Gastrocnemius medialis (tissue), 4 donors: ENCODE measurements at regions not wholly inside any gene's neighbourhood (a gene's known extent, or its start where the extent isn't known, plus 50 kb on each side); places are given as distances from the start of the nearest gene placed in this dataset.

Source experiments
- ATAC-seq, 2 donors: fragments of 150-250 bp; one replicate each; pipeline ENCODE4 v1.9.1; 2016
- DNase-seq, 2 donors: peaks; one replicate each; pipeline ENCODE4 v3.0.0-alpha.2; 2019
- H3K27ac ChIP-seq, 4 donors: fragments of 200-600 bp; sonication (generic); 1 replicate in 1 of 4; 2 replicates in 3 of 4; pipeline ENCODE4 v1.5.1; 2016 to 2018; ENCODE audit warnings: mild to moderate bottlenecking in 2 of 4, moderate library complexity in 1 of 4
- H3K27me3 ChIP-seq, 3 donors: fragments of 200-600 bp; sonication (generic) in 2 of 3; 1 replicate in 1 of 3; 2 replicates in 2 of 3; pipeline versions ENCODE4 v1.5.1 to v1.6.0; 2016 to 2019; ENCODE audit warnings: mild to moderate bottlenecking in 1 of 3, moderate library complexity in 1 of 3
- H3K36me3 ChIP-seq, 2 donors: fragments of 200-600 bp; sonication (generic) in 1 of 2; one replicate each; pipeline ENCODE4 v1.5.1; 2017 to 2018
- H3K4me1 ChIP-seq, 2 donors: fragments of 200-600 bp; sonication (generic) in 1 of 2; one replicate each; pipeline ENCODE4 v1.5.1; 2016 to 2017; ENCODE audit warnings: mild to moderate bottlenecking in 2 of 2
- H3K4me3 ChIP-seq, 4 donors: fragments of 200-600 bp; sonication (generic) in 3 of 4; 1 replicate in 1 of 4; 2 replicates in 3 of 4; pipeline ENCODE4 v1.5.1; 2016 to 2019; ENCODE audit warnings: mild to moderate bottlenecking in 2 of 4
- H3K9me3 ChIP-seq, 3 donors: fragments of 200-600 bp; sonication (generic) in 2 of 3; 1 replicate in 1 of 3; 2 replicates in 2 of 3; pipeline ENCODE4 v1.5.1; 2016 to 2019
- CTCF ChIP-seq, 5 experiments: fragments of 450-650 bp in 3 of 5; fragments of 200-600 bp in 2 of 5; sonication (generic) in 2 of 5; IDR thresholded peaks in 4 of 5; conservative IDR thresholded peaks in 1 of 5; 1 replicate in 4 of 5; 2 replicates in 1 of 5; pipeline ENCODE4 v1.5.1; 2016 to 2019; ENCODE audit warnings: antibody characterized with exemption in 5 of 5, mild to moderate bottlenecking in 3 of 5, moderate library complexity in 3 of 5
- POLR2A ChIP-seq, 2 donors: fragments of 450-650 bp; IDR thresholded peaks; one replicate each; pipeline ENCODE4 v1.6.1; 2017; ENCODE audit warnings: antibody characterized with exemption in 2 of 2, mild to moderate bottlenecking in 2 of 2, moderate library complexity in 2 of 2
- in situ Hi-C, 4 donors: fragments of 200-750 bp; cut with MboI; loops; one replicate each; pipeline versions ENCODE4 v1.15.0 to v1.8.0; 2017; ENCODE audit warnings: low sequenced_read_pairs in 4 of 4
- intact Hi-C: fragments of 100-400 bp; cut with DNase I; formaldehyde crosslinking; loops from one replicate; pipeline ENCODE4 v1.15.1; 2023; ENCODE audit warnings: low total_unique reads

- Histone ChIP-seq H3K4me1 (peaks cover 20 to 25% of the 10 kb centered on the region in 2 donors), H3K9me3 (no peaks in the 10 kb centered on the region), H3K36me3 (no peaks in the 10 kb centered on the region), H3K27ac (no peak overlapping the region), H3K27me3 (no peaks in the 10 kb centered on the region), H3K4me3 (no peak overlapping the region)
- TF ChIP-seq POLR2A (IDR thresholded peaks at IDR 0.05) (no peak), CTCF (IDR thresholded peaks at IDR 0.05 in 4 of 5, conservative IDR thresholded peaks at IDR 0.05 in 1 of 5) (no peak)
- DNase-seq (no peak), ATAC-seq (no peak)
- in situ Hi-C loops (no loop called here), intact Hi-C loops (no loop called here)
These were observed 51.3 kb upstream of the BOD1 start for GRCh38 chr5:173667702-173668101.

- DNase-seq = no peak
- ATAC-seq = no peak
- in situ Hi-C loops = no loop called here
These were observed 51.9 kb upstream of the BOD1 start for GRCh38 chr5:173668245-173668800.

GRCh38 chr5:173668910-173669309 is 52.5 kb upstream of the BOD1 start:
- DNase-seq = no peak
- Histone ChIP-seq H3K4me3 (no peak overlapping the region), H3K9me3 (no peaks in the 10 kb centered on the region), H3K27me3 (no peaks in the 10 kb centered on the region), H3K27ac (no peak overlapping the region), H3K36me3 (no peaks in the 10 kb centered on the region), H3K4me1 (peaks cover 31 to 37% of the 10 kb centered on the region in 2 donors)
- in situ Hi-C loops = no loop called here
- ATAC-seq = no peak
- TF ChIP-seq CTCF (IDR thresholded peaks at IDR 0.05 in 4 of 5, conservative IDR thresholded peaks at IDR 0.05 in 1 of 5) (no peak), POLR2A (IDR thresholded peaks at IDR 0.05) (no peak)
- intact Hi-C loops = no loop called here

More at GRCh38 chr5:173668245-173668800, 51.9 kb upstream of the BOD1 start:
- intact Hi-C loops = no loop called here
- Histone ChIP-seq H3K4me1 (peaks cover 26 to 31% of the 10 kb centered on the region in 2 donors), H3K27me3 (no peaks in the 10 kb centered on the region), H3K4me3 (no peak overlapping the region), H3K27ac (no peak overlapping the region), H3K9me3 (no peaks in the 10 kb centered on the region), H3K36me3 (no peaks in the 10 kb centered on the region)
- TF ChIP-seq POLR2A (IDR thresholded peaks at IDR 0.05) (no peak), CTCF (IDR thresholded peaks at IDR 0.05 in 4 of 5, conservative IDR thresholded peaks at IDR 0.05 in 1 of 5) (no peak)

GRCh38 chr5:173669483-173669882 is 53.0 kb upstream of the BOD1 start:
- Histone ChIP-seq H3K9me3 (no peaks in the 10 kb centered on the region), H3K36me3 (no peaks in the 10 kb centered on the region), H3K4me3 (no peak overlapping the region), H3K27ac (peak overlapping the region; percentile 11 to 88 (median 87)), H3K27me3 (no peaks in the 10 kb centered on the region), H3K4me1 (peaks cover 35 to 39% of the 10 kb centered on the region in 2 donors)
- TF ChIP-seq CTCF (IDR thresholded peaks at IDR 0.05 in 4 of 5, conservative IDR thresholded peaks at IDR 0.05 in 1 of 5) (no peak), POLR2A (IDR thresholded peaks at IDR 0.05) (no peak)
- in situ Hi-C loops = no loop called here
- no peak for DNase-seq
- intact Hi-C loops = no loop called here
- ATAC-seq = no peak
